ENCODE measurements at regions not wholly inside any gene's neighbourhood (a gene's known extent, or its start where the extent isn't known, plus 50 kb on each side); places are given as distances from the start of the nearest gene placed in this dataset.
"Not testable (repeated sequence)": the region's sequence is repeated elsewhere in the genome, so short reads cannot be mapped to it uniquely, and the experiment has no call there.

DNA sequence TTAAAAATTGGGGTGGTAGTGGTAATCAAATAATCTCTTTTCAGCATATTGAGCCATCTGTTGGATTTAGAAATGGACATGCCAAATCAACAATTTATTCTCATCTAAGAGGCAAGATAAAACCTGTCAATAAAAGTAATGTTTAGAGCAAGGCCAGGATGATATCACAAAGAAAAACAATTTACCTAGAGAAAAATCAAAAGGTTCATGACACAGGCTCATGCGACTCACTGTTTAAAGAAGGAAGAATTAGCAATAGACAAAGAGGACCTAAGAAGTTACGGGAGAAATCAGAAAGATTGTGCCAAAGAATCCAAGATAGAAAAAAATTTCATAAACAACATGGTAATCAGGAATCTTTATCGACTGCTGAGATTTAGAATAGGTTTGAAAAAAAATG is 868.5 kb upstream of the GBE1 start:
- Histone ChIP-seq H3K27ac (no peak overlapping the region), H3K9ac (no peak overlapping the region), H3K27me3 (no peaks in the 10 kb centered on the region), H3K4me3 (no peak overlapping the region), H3K4me2 (no peak overlapping the region), H4K20me1 (no peaks in the 10 kb centered on the region), H3K9me3 (replicated peaks in 1 of 11) (no peaks in the 10 kb centered on the region), H3K36me3 (no peaks in the 10 kb centered on the region), H3K4me1 (no peaks in the 10 kb centered on the region)
- no peak for TF ChIP-seq Cebpa-rat (IDR thresholded peaks at IDR 0.05)

DNA sequence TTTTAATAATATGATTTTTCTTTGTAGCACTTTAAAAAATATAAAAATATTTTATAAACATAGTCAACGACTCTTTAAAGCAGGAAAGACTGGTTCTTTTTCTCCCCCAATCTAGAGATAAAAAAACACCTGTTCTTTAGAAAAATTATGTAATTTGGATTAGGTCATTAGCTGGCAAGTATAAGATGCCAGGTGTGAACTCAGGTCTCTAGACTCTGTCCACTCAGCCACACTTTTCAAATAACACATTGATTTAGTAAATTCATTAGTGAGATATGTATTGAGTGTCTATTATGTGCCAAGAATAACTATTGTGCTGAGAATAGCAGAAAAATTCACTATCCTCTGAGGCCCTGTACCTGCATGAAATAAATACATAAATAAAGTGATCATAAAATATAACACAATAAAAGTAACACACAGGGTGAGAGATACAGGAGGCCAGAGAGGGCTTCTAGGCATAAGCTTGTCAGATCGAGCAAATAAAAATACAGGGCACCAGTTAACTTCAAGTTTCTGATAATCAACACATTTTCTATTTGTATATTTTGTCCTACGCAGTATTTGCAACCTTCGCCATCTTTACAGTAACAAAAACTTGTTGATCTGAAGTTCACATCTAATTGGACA is 867.1 kb upstream of the GBE1 start:
- Histone ChIP-seq H3K9ac (no peak overlapping the region), H3K4me3 (no peak overlapping the region), H4K20me1 (no peaks in the 10 kb centered on the region), H3K9me3 (replicated peaks in 1 of 11) (peaks cover 0 to 6% (median 0%) of the 10 kb centered on the region in 11 experiments; a peak in 1 of 22 replicates), H3K36me3 (no peaks in the 10 kb centered on the region), H3K27me3 (no peaks in the 10 kb centered on the region), H3K4me2 (no peak overlapping the region), H3K4me1 (no peaks in the 10 kb centered on the region), H3K27ac (no peak overlapping the region)
- TF ChIP-seq Cebpa-rat (IDR thresholded peaks at IDR 0.05): no peak

GRCh38 chr3:82627733-82628132 is 866.3 kb upstream of the GBE1 start:
- no peaks in the 10 kb centered on the region for H3K36me3 ChIP-seq
- no peaks in the 10 kb centered on the region for H3K4me1 ChIP-seq
- peaks cover 0 to 6% (median 0%) of the 10 kb centered on the region in 11 experiments; a peak in 1 of 22 replicates for H3K9me3 ChIP-seq (replicated peaks in 1 of 11)
- H3K27me3 ChIP-seq: no peaks in the 10 kb centered on the region
- H3K4me3 ChIP-seq: no peak overlapping the region
- no peak overlapping the region for H3K4me2 ChIP-seq
- H3K27ac ChIP-seq: no peak overlapping the region
- H4K20me1 ChIP-seq: no peaks in the 10 kb centered on the region
- no peak for TF ChIP-seq Cebpa-rat (IDR thresholded peaks at IDR 0.05)
- no peak overlapping the region for H3K9ac ChIP-seq

- H3K4me3 ChIP-seq, H3K4me1 ChIP-seq, H3K27ac ChIP-seq, H3K4me2 ChIP-seq, H4K20me1 ChIP-seq, H3K27me3 ChIP-seq, H3K36me3 ChIP-seq, H3K9ac ChIP-seq: not testable (repeated sequence)
- peaks cover 8 to 30% (median 13%) of the 10 kb centered on the region in 11 experiments; a peak in 20 of 22 replicates for H3K9me3 ChIP-seq (replicated peaks in 1 of 11)
These were observed 859.3 kb upstream of the GBE1 start for GRCh38 chr3:82620744-82621143.

GRCh38 chr3:82618594-82618993 is 857.1 kb upstream of the GBE1 start:
- Histone ChIP-seq H3K4me1 (no peaks in the 10 kb centered on the region), H3K27ac (no peak overlapping the region), H3K27me3 (no peaks in the 10 kb centered on the region), H3K4me2 (no peak overlapping the region), H3K4me3 (no peak overlapping the region), H3K9me3 (replicated peaks in 1 of 11) (peaks cover 8 to 24% (median 13%) of the 10 kb centered on the region in 11 experiments; a peak in 20 of 22 replicates), H4K20me1 (no peaks in the 10 kb centered on the region), H3K9ac (no peak overlapping the region), H3K36me3 (no peaks in the 10 kb centered on the region)
- no peak for TF ChIP-seq Cebpa-rat (IDR thresholded peaks at IDR 0.05)

DNA sequence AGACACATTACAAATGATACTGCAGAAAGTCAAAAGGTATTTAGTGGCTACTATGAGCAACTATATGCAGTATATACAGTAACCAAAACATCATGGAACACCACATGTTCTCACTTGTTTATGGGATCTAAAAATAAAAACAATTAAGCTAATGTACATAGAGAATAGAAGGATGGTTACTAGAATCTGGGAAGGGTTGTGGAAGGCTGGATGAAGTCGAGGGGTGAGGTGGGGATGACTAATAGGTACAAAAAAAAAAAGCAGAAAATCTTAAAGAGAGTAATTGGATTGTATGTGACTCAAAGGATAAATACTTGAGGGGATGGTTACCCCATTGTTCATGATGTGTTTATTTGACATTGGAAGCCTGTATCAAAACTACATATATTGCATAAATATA is 848.8 kb upstream of the GBE1 start:
- Histone ChIP-seq H3K27ac (no peak overlapping the region), H3K9ac (no peak overlapping the region), H4K20me1 (no peaks in the 10 kb centered on the region), H3K9me3 (replicated peaks in 1 of 11) (no peaks in the 10 kb centered on the region), H3K4me3 (no peak overlapping the region), H3K4me2 (no peak overlapping the region), H3K4me1 (no peaks in the 10 kb centered on the region), H3K27me3 (no peaks in the 10 kb centered on the region), H3K36me3 (no peaks in the 10 kb centered on the region)
- TF ChIP-seq Cebpa-rat (IDR thresholded peaks at IDR 0.05): no peak

- Histone ChIP-seq H3K4me2 (no peak overlapping the region), H3K36me3 (no peaks in the 10 kb centered on the region), H4K20me1 (no peaks in the 10 kb centered on the region), H3K27me3 (no peaks in the 10 kb centered on the region), H3K9me3 (replicated peaks in 1 of 11) (no peaks in the 10 kb centered on the region), H3K4me3 (no peak overlapping the region), H3K4me1 (no peaks in the 10 kb centered on the region), H3K9ac (no peak overlapping the region), H3K27ac (no peak overlapping the region)
- no peak for TF ChIP-seq Cebpa-rat (IDR thresholded peaks at IDR 0.05)
These were observed 845.9 kb upstream of the GBE1 start for GRCh38 chr3:82607391-82607790.

- Histone ChIP-seq H3K27me3 (no peaks in the 10 kb centered on the region), H4K20me1 (no peaks in the 10 kb centered on the region), H3K4me1 (peaks cover 0 to 14% (median 10%) of the 10 kb centered on the region in 10 experiments; a peak in 9 of 20 replicates), H3K4me3 (no peak overlapping the region), H3K27ac (no peak overlapping the region), H3K4me2 (no peak overlapping the region), H3K9me3 (replicated peaks in 1 of 11) (peaks cover 30 to 40% (median 33%) of the 10 kb centered on the region in 11 experiments), H3K36me3 (no peaks in the 10 kb centered on the region), H3K9ac (no peak overlapping the region)
- no peak for TF ChIP-seq Cebpa-rat (IDR thresholded peaks at IDR 0.05)
These were observed 835.4 kb upstream of the GBE1 start for GRCh38 chr3:82596805-82597204.

DNA sequence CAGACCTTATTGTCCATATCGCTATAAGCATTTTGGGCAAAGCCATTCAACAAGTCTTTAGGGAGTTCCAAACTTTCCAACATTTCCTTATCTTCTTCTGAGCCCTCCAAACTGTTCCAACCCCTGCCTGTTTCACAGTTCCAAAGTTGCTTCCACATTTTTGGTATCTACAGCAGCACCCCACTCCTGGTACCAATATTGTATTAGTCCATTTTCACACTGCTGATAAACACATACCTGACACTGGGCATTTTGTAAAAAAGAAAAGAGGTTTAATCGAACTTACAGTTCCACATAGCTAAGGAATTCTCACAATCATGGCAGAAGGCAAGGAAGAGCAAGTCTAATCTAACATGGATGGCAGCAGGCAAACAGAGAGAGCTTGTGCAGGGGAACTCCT is 834.1 kb upstream of the GBE1 start:
- no peak overlapping the region for H3K9ac ChIP-seq
- H3K4me2 ChIP-seq: no peak overlapping the region
- peaks cover 30 to 40% (median 33%) of the 10 kb centered on the region in 11 experiments for H3K9me3 ChIP-seq (replicated peaks in 1 of 11)
- no peaks in the 10 kb centered on the region for H3K36me3 ChIP-seq
- H3K4me1 ChIP-seq: peaks cover 0 to 14% (median 10%) of the 10 kb centered on the region in 10 experiments; a peak in 9 of 20 replicates
- H3K27me3 ChIP-seq: no peaks in the 10 kb centered on the region
- no peak overlapping the region for H3K27ac ChIP-seq
- no peaks in the 10 kb centered on the region for H4K20me1 ChIP-seq
- TF ChIP-seq Cebpa-rat (IDR thresholded peaks at IDR 0.05): no peak
- no peak overlapping the region for H3K4me3 ChIP-seq

DNA sequence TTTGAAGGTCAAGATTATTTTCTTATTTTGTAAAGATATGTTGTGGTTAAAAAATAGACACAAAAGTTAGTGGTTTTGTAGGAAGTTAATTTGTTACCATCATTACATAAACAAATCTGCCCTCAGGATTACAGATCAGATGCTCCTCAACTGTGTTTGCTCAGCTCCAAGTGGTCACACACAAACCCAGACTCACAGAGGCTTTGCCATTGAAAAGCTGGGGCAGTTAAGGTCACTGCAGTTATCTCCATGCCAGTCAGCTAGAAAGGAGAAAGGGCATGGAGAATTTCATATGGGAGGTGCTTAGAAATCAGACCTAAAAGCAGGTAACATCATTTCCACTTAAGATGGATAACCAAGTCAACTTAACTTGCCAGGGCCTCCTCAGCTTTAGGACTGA is 825.7 kb upstream of the GBE1 start:
- Histone ChIP-seq H3K4me2 (no peak overlapping the region), H4K20me1 (no peaks in the 10 kb centered on the region), H3K36me3 (no peaks in the 10 kb centered on the region), H3K4me3 (no peak overlapping the region), H3K27ac (no peak overlapping the region), H3K9me3 (replicated peaks in 1 of 11) (peaks cover 0 to 11% (median 7%) of the 10 kb centered on the region in 11 experiments; a peak in 11 of 22 replicates), H3K27me3 (no peaks in the 10 kb centered on the region), H3K9ac (no peak overlapping the region), H3K4me1 (peaks cover 0 to 1% (median 0%) of the 10 kb centered on the region in 10 experiments; a peak in 3 of 20 replicates)
- TF ChIP-seq Cebpa-rat (IDR thresholded peaks at IDR 0.05): no peak

All from BLaER1 treated with 17β-estradiol and CSF1 and Interleukin-3, amounts not matched to agents 10 nM and 100 nM (cell line).